Endothelial cell of umbilical vein (primary cell): ENCODE measurements at regions not wholly inside any gene's neighbourhood (a gene's known extent, or its start where the extent isn't known, plus 50 kb on each side); places are given as distances from the start of the nearest gene placed in this dataset.

Experiments used
- BruUV-seq: library from RNA; stranded (reverse); fragments of 400-500 nt; replicated peaks from 2 replicates; lab custom pipeline; 2021; lab: Mats Ljungman, UMichigan
- CTCF ChIA-PET: fragments of 300-600, 350-600 bp; sonication (Branson Sonifier 250); formaldehyde crosslinking; loops from one replicate; lab custom pipeline; 2021; ENCODE audit warnings: antibody characterized with exemption, inconsistent platforms; lab: Charles Lee
- POLR2A ChIA-PET: fragments of 300-600, 350-600 bp; sonication (Branson Sonifier 250); formaldehyde crosslinking; loops from one replicate; lab custom pipeline; 2021; ENCODE audit warnings: antibody characterized with exemption, inconsistent platforms; lab: Charles Lee
- DNase-seq: peaks from one replicate; pipeline ENCODE4 v3.0.0-alpha.2; 2011; ENCODE audit warnings: low read depth, low spot score
- FAIRE-seq: peaks from 2 replicates; lab custom pipeline; 2011; peaks lifted over from hg19 to GRCh38; lab: Jason Lieb, UNC
- H2AFZ ChIP-seq: 2 replicates; pipeline ENCODE4 v1.6.0; 2012; ENCODE audit warnings: low read depth, low read length, control low read depth, inconsistent platforms
- H3K27ac ChIP-seq: 2 replicates; pipeline ENCODE4 v1.5.1; 2011; ENCODE audit warnings: low read depth, mild to moderate bottlenecking, control low read depth, low read length, moderate library complexity; ENCODE audit not compliant: insufficient read depth
- H3K27me3 ChIP-seq, 2 experiments: 2 replicates each; pipeline versions ENCODE4 v1.6.0 to v1.6.1; 2011; ENCODE audit warnings: low read length in 2 of 2, mixed read lengths in 1 of 2; ENCODE audit not compliant: control insufficient read depth in 2 of 2, insufficient read depth in 2 of 2
- H3K36me3 ChIP-seq, 2 experiments: 2 replicates in 1 of 2; 3 replicates in 1 of 2; pipeline ENCODE4 v1.5.1; 2011; ENCODE audit warnings: low read length in 2 of 2, mild to moderate bottlenecking in 1 of 2, moderate library complexity in 1 of 2; ENCODE audit not compliant: control insufficient read depth in 2 of 2, insufficient read depth in 2 of 2; ENCODE audit errors: extremely low read depth in 1 of 2
- H3K4me1 ChIP-seq: 3 replicates; pipeline ENCODE4 v1.5.1; 2011; ENCODE audit warnings: mild to moderate bottlenecking, low read length; ENCODE audit not compliant: control insufficient read depth, insufficient read depth; ENCODE audit errors: extremely low read depth
- H3K4me2 ChIP-seq: 2 replicates; pipeline ENCODE4 v1.6.1; 2011; ENCODE audit warnings: low read length, control low read depth, mixed read lengths; ENCODE audit not compliant: insufficient read depth
- H3K4me3 ChIP-seq, 3 experiments: fragments of 200-600 bp in 1 of 3; sonication (generic), shearing (Covaris generic) in 1 of 3; replicated peaks in 1 of 3; 2 replicates each; pipeline ENCODE4 v1.5.1; 2011 to 2016; ENCODE audit warnings: control low read depth in 3 of 3, low read length in 3 of 3, mild to moderate bottlenecking in 2 of 3, inconsistent platforms in 1 of 3, low read depth in 1 of 3, moderate library complexity in 1 of 3; ENCODE audit not compliant: insufficient read depth in 1 of 3
- H3K79me2 ChIP-seq: 2 replicates; pipeline ENCODE4 v1.6.0; 2012; ENCODE audit warnings: low read length, inconsistent platforms; ENCODE audit not compliant: control insufficient read depth, insufficient read depth
- H3K9ac ChIP-seq: replicated peaks from 2 replicates; pipeline ENCODE3; 2011; ENCODE audit warnings: low read length, control low read depth; ENCODE audit not compliant: insufficient read depth; ENCODE audit errors: extremely low read depth
- H3K9me1 ChIP-seq: replicated peaks from 3 replicates; pipeline ENCODE4 v1.6.0; 2011; ENCODE audit warnings: mild to moderate bottlenecking, low read length; ENCODE audit not compliant: control insufficient read depth, insufficient read depth; ENCODE audit errors: extremely low read depth
- H3K9me3 ChIP-seq: replicated peaks from 2 replicates; pipeline ENCODE4 v1.5.1; 2012; ENCODE audit warnings: low read length, inconsistent platforms; ENCODE audit not compliant: control insufficient read depth, insufficient read depth
- H4K20me1 ChIP-seq: replicated peaks from 2 replicates; pipeline ENCODE3; 2011; ENCODE audit warnings: mild to moderate bottlenecking, low read length; ENCODE audit not compliant: control insufficient read depth, insufficient read depth; ENCODE audit errors: extremely low read depth
- CTCF ChIP-seq, 2 donors: IDR thresholded peaks; 1 replicate in 1 of 2; 2 replicates in 1 of 2; pipeline ENCODE4 v1.5.1; 2011; ENCODE audit warnings: low read length in 2 of 2, mild to moderate bottlenecking in 2 of 2, moderate library complexity in 2 of 2, control low read depth in 1 of 2, inconsistent platforms in 1 of 2, low read depth in 1 of 2; ENCODE audit not compliant: insufficient read depth in 1 of 2; ENCODE audit errors: extremely low read depth in 1 of 2
- EZH2 ChIP-seq: IDR thresholded peaks from 2 replicates; pipeline ENCODE4 v1.6.1; 2012; ENCODE audit warnings: borderline replicate concordance, low read depth, mild to moderate bottlenecking, moderate library complexity, low read length, inconsistent platforms; ENCODE audit not compliant: severe bottlenecking
- FOS ChIP-seq: IDR thresholded peaks from 2 replicates; pipeline ENCODE4 v1.6.1; 2011; ENCODE audit warnings: mild to moderate bottlenecking, low read length, moderate library complexity, borderline replicate concordance; ENCODE audit not compliant: insufficient read depth
- GATA2 ChIP-seq: IDR thresholded peaks from 2 replicates; pipeline ENCODE4 v1.7.0; 2011; ENCODE audit warnings: low read depth, mild to moderate bottlenecking, moderate library complexity, mixed read lengths, low read length; ENCODE audit not compliant: insufficient read length, insufficient read depth
- JUN ChIP-seq: IDR thresholded peaks from 2 replicates; pipeline ENCODE4 v1.6.1; 2011; ENCODE audit warnings: borderline replicate concordance, low read depth; ENCODE audit not compliant: insufficient read length, insufficient read depth
- MAX ChIP-seq: IDR thresholded peaks from 2 replicates; pipeline ENCODE4 v1.6.1; 2011; ENCODE audit not compliant: insufficient read depth, insufficient read length
- MYC ChIP-seq: IDR thresholded peaks from one replicate; pipeline ENCODE4 v1.6.1; 2011; ENCODE audit warnings: mild to moderate bottlenecking, low read depth, low read length
- POLR2A ChIP-seq: IDR thresholded peaks from 2 replicates; pipeline ENCODE4 v1.6.1; 2012; ENCODE audit warnings: low read depth, mild to moderate bottlenecking, control low read depth, low read length
- POLR2AphosphoS5 ChIP-seq: IDR thresholded peaks from 2 replicates; pipeline ENCODE4 v1.6.1; 2012; ENCODE audit warnings: low read depth, mild to moderate bottlenecking, control low read depth, low read length, moderate library complexity; ENCODE audit not compliant: insufficient read depth
- dilution Hi-C: fragments of 300-500 bp; cut with MboI; formaldehyde crosslinking; loops from one replicate; pipeline ENCODE4 v1.15.0; 2019; ENCODE audit warnings: low sequenced_read_pairs; ENCODE audit not compliant: extremely low pct_ligation_motif_present
- intact Hi-C: fragments of 100-400 bp; cut with micrococcal nuclease; formaldehyde crosslinking; loops from one replicate; pipeline ENCODE4 v1.10.0; 2022

GRCh38 chr4:53956053-53956452 lies 108.4 kb downstream of the CHIC2 start:
- no peak overlapping the region for H2AFZ ChIP-seq
- CTCF ChIA-PET: no interaction called here
- H3K36me3 ChIP-seq: no peaks in the 10 kb centered on the region
- no peaks in the 10 kb centered on the region for H3K27me3 ChIP-seq
- H3K9me3 ChIP-seq: no peaks in the 10 kb centered on the region
- intact Hi-C loops: no loop called here
- TF ChIP-seq POLR2AphosphoS5: no peak
- no peak for TF ChIP-seq EZH2
- TF ChIP-seq POLR2A: no peak
- no peak for TF ChIP-seq CTCF (IDR thresholded peaks at IDR 0.05; ENCODE audit: extremely low read depth in 1 of 2, insufficient read depth in 1 of 2, low read depth in 1 of 2, low read length in 2 of 2)
- no peak for TF ChIP-seq FOS
- TF ChIP-seq MYC: no peak
- no peak for TF ChIP-seq GATA2
- TF ChIP-seq MAX: no peak
- no peak for TF ChIP-seq JUN
- H3K4me1 ChIP-seq: no peaks in the 10 kb centered on the region
- FAIRE-seq (no peak), DNase-seq (no peak)
- H3K4me3 ChIP-seq: no peak overlapping the region
- H3K4me2 ChIP-seq: no peak overlapping the region
- POLR2A ChIA-PET: no interaction called here
- dilution Hi-C loops: no loop called here
- no peaks in the 10 kb centered on the region for H3K79me2 ChIP-seq
- no TSS peak for BruUV-seq
- H3K9me1 ChIP-seq: no peaks in the 10 kb centered on the region
- no peak overlapping the region for H3K9ac ChIP-seq
- no peaks in the 10 kb centered on the region for H4K20me1 ChIP-seq
- no peak overlapping the region for H3K27ac ChIP-seq
